ENCODE measurements at regions not wholly inside any gene's neighbourhood (a gene's known extent, or its start where the extent isn't known, plus 50 kb on each side); places are given as distances from the start of the nearest gene placed in this dataset.

DNA sequence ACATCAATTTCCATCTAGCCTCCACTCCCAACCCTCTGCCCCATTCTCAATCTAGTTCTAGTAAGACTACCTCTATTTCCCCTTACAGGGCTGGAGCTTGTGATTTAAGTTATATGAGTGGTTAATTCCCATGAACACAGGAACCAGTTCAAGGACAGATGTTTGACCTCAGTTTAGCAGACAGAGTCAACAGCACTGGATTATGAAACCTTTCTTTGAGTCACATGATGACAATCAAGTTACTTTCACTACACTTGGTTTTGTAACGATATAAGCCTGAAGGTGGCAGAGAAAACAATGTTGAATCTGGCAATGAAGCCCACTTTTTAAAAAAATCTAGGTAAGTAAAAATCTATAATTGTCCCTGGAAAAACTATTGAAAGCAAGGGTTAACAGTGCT is 1646.2 kb upstream of the FLRT2 start:
- no peak overlapping the region for H3K4me2 ChIP-seq (ENCODE audit: insufficient read depth, low read length)
- no peaks in the 10 kb centered on the region for H3K9me1 ChIP-seq (replicated peaks; ENCODE audit: control insufficient read depth, extremely low read depth, insufficient read depth, low read length)
- no peaks in the 10 kb centered on the region for H3K36me3 ChIP-seq (ENCODE audit: control insufficient read depth in 2 of 2, extremely low read depth in 1 of 2, insufficient read depth in 2 of 2, low read length in 2 of 2)
- BruUV-seq (replicated peaks) = no TSS peak
- no peaks in the 10 kb centered on the region for H3K27me3 ChIP-seq (ENCODE audit: control insufficient read depth in 2 of 2, insufficient read depth in 2 of 2, low read length in 2 of 2)
- intact Hi-C loops (cut with micrococcal nuclease) = no loop called here
- DNase-seq (ENCODE audit: low read depth, low spot score) (no peak), FAIRE-seq (no peak)
- H4K20me1 ChIP-seq (replicated peaks; ENCODE audit: control insufficient read depth, extremely low read depth, insufficient read depth, low read length) = no peaks in the 10 kb centered on the region
- no peak overlapping the region for H3K9ac ChIP-seq (replicated peaks; ENCODE audit: extremely low read depth, insufficient read depth, low read length)
- no peaks in the 10 kb centered on the region for H3K79me2 ChIP-seq (ENCODE audit: control insufficient read depth, insufficient read depth, low read length)
- H3K27ac ChIP-seq (ENCODE audit: insufficient read depth, low read depth, low read length) = no peak overlapping the region
- H3K9me3 ChIP-seq (replicated peaks; ENCODE audit: control insufficient read depth, insufficient read depth, low read length) = no peaks in the 10 kb centered on the region
- no peaks in the 10 kb centered on the region for H3K4me1 ChIP-seq (ENCODE audit: control insufficient read depth, extremely low read depth, insufficient read depth, low read length)
- POLR2A ChIA-PET = no interaction called here
- CTCF ChIA-PET = no interaction called here
- dilution Hi-C loops (cut with MboI; ENCODE audit: extremely low pct_ligation_motif_present, low sequenced_read_pairs) = no loop called here
- no peak overlapping the region for H2AFZ ChIP-seq (ENCODE audit: low read depth, low read length)
- TF ChIP-seq, protein P1, sequence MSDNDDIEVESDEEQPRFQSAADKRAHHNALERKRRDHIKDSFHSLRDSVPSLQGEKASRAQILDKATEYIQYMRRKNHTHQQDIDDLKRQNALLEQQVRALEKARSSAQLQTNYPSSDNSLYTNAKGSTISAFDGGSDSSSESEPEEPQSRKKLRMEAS (IDR thresholded peaks at IDR 0.05; ENCODE audit: insufficient read depth, insufficient read length) = no peak
- TF ChIP-seq, protein P2, sequence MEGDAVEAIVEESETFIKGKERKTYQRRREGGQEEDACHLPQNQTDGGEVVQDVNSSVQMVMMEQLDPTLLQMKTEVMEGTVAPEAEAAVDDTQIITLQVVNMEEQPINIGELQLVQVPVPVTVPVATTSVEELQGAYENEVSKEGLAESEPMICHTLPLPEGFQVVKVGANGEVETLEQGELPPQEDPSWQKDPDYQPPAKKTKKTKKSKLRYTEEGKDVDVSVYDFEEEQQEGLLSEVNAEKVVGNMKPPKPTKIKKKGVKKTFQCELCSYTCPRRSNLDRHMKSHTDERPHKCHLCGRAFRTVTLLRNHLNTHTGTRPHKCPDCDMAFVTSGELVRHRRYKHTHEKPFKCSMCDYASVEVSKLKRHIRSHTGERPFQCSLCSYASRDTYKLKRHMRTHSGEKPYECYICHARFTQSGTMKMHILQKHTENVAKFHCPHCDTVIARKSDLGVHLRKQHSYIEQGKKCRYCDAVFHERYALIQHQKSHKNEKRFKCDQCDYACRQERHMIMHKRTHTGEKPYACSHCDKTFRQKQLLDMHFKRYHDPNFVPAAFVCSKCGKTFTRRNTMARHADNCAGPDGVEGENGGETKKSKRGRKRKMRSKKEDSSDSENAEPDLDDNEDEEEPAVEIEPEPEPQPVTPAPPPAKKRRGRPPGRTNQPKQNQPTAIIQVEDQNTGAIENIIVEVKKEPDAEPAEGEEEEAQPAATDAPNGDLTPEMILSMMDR (IDR thresholded peaks at IDR 0.05; ENCODE audit: extremely low read depth in 1 of 2, insufficient read depth in 1 of 2, low read depth in 1 of 2, low read length in 2 of 2) = no peak
- TF ChIP-seq GATA2 (IDR thresholded peaks at IDR 0.05; ENCODE audit: insufficient read depth, insufficient read length, low read depth, low read length) = no peak
- TF ChIP-seq POLR2AphosphoS5 (IDR thresholded peaks at IDR 0.05; ENCODE audit: insufficient read depth, low read depth, low read length) = no peak
- no peak for TF ChIP-seq FOS (IDR thresholded peaks at IDR 0.05; ENCODE audit: borderline replicate concordance, insufficient read depth, low read length)
- no peak for TF ChIP-seq POLR2A (IDR thresholded peaks at IDR 0.05; ENCODE audit: low read depth, low read length)
- no peak for TF ChIP-seq EZH2 (IDR thresholded peaks at IDR 0.05; ENCODE audit: borderline replicate concordance, low read depth, low read length, severe bottlenecking)
- TF ChIP-seq MYC (IDR thresholded peaks at IDR 0.05; ENCODE audit: low read depth, low read length) = no peak
- no peak for TF ChIP-seq JUN (IDR thresholded peaks at IDR 0.05; ENCODE audit: borderline replicate concordance, insufficient read depth, insufficient read length, low read depth)
- H3K4me3 ChIP-seq (replicated peaks in 1 of 3; ENCODE audit: insufficient read depth in 1 of 3, low read depth in 1 of 3, low read length in 3 of 3) = no peak overlapping the region
